GM21390 (cell line): ENCODE measurements at regions not wholly inside any gene's neighbourhood (a gene's known extent, or its start where the extent isn't known, plus 50 kb on each side); places are given as distances from the start of the nearest gene placed in this dataset.

Source experiments
- ATAC-seq: cut with Tn5 transposase; IDR thresholded peaks from one replicate; pipeline ENCODE4 v1.9.1; 2021; ENCODE audit not compliant: unreplicated experiment

DNA sequence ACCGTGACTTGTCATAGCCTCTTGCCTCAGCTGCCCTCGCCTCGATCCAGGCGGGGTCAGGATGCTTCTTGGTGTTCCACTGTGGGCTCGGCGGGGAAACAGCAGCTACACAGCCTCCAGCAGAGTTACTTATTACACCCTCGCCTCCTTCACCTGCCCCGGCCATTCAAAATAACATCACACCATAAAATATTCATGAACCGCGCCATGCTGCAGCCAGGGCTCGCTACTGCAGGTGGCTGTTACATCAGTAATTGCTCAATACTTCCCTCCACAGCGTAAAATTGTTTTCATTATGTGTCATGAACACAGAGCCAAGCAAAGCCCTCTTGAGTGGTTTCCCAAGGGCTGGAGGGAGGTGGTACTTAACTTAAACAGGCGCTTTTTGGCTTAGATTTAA, 241.5 kb upstream of the SP8 start:
- ATAC-seq: no peak

- ATAC-seq: no peak
Measured at GRCh38 chr7:21028599-21028998, 241.9 kb upstream of the SP8 start.

DNA sequence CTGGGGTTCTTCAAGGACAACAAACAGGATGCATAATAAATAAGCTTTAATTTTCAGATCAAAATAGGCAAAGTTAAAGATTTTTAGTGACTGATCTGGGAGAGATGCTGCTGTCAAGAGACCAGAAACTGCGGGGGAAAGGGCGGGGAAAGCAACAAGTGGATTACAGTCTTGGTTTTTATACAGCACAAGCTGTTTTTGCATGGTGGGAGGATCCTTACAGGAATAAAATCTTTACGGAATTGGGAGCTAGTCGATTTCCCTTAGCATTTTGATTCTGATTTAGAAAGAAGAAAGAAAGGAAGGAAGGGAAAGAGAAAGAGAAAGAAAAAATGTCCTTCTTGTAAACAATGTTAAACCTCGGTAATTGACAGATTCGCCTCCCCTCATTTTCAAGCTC, 242.3 kb upstream of the SP8 start:
- ATAC-seq: no peak

GRCh38 chr7:21030237-21030871, 243.7 kb upstream of the SP8 start:
- no peak for ATAC-seq

DNA sequence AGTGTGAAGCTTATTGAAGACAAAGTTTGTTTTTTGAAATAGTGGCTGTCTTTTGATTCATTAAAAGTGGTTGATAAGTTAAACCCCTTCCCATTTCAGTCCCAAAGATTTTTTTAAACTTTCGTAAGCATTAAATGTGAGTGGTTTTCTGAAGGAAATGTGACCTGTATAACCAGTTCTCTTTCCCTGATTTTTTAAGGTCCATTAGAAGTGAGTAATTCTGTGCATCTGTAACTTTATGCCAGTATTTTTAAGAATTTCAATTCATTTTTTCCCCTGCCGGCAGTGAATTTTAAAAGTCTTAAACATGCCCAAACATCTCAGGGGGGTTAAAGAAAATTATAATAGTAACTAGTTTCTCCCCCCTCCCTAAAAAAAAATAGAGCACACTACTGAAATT, 254.6 kb upstream of the SP8 start:
- no peak for ATAC-seq

- ATAC-seq: no peak
Measured at GRCh38 chr7:21041666-21042065, 255.0 kb upstream of the SP8 start.

GRCh38 chr7:21044384-21044783, 257.7 kb upstream of the SP8 start:
- no peak for ATAC-seq

GRCh38 chr7:21044913-21045568, 258.4 kb upstream of the SP8 start:
- no peak for ATAC-seq

DNA sequence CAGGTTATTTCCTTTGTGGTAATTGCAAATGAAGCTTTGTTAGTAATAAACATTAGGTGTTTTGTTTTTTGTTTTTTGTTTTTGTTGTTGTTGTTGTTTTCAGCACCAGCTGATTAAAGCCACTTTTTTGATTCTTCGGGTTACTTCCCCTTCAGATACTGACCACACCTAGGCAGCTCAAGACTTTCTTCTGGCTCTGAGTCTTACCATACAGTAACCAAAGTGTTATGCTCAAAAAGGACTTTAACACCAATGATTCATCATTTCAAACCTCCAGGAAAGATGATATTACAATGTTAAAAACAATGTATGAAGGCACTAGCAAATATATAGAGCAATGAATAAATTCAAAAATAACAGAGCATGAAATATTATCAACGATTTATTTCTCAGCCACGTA, 265.2 kb upstream of the SP8 start:
- no peak for ATAC-seq

GRCh38 chr7:21054427-21055112, 267.9 kb upstream of the SP8 start:
- ATAC-seq: no peak

GRCh38 chr7:21059069-21059468, 272.4 kb upstream of the SP8 start:
- no peak for ATAC-seq

DNA sequence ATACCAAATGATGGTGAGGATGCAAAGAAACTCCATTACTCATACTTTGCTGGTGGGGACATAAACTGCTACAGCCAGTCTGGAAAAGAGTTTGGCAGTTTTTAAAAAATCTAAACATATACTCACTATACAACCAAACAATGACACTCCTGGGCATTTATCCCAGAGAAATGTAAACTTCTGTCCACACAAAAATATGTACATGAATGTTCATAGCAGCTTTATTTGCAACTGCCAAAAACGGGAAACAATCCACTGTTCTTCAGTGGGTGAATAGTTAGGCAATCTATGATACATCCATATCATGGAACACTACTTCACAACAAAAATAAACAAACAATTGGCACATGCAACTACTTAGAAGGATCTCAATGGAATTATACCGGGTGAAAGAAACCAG, 276.4 kb upstream of the SP8 start:
- no peak for ATAC-seq

DNA sequence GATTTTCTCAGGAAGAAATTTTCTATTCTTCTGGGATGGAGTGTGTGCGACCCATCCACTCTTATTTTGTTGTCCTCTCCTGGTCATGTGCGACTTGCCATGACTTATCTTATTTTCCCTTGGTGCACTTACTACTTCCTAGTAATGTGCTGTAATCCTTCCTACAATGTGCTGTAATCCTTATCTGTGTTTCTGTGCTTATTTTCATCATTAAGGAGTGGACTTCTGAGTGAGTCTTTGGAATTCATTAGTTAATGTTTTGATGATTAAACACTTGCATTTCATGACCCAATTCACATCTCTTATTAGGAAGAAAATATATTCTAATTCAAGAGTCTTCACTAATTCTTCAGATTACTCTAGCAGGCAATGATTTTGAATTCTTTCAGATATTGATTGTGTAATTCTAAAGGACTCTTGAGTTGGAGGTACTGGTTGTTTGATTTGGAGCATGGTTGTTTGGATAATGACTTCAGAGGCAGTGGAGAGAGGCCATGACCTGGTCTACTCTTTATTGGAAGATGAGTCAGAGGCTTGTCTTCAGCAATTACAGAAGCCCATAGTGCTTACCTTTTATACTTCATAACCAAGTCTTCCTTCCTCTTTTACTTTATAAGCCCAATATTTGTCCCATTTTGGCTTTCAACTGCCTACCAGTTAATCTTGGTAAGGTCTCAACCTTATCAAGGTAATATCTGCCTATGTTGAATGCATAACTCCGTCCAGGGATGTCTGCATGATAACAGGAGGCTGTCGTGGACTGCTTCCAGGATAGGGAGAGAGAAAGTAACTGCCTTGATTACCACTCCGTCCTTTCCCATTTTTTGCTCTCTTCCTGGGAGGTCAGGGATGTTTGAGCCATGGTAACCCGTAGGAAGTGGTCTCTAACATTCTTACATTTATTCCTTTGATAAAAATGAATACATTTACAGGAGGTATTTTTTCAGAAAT, 278.3 kb upstream of the SP8 start:
- no peak for ATAC-seq

DNA sequence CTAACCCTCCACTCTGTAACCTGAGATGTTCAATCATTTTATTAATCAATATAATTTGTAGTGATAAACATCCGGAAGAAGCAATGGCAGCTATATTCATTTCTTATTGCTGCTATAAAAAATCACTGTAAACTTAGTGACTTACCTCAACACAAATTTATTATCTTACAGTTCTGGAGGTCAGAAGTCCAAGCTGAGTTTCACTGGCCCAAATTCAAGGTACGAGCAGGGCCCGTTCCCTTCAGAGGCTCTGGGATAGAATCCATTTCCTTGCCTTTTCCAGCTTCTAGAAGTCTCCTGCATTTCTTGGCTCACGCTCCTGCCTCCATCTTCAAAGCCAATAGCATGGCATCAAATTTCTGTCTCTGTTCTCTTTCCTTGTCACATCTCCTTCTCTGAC, 279.5 kb upstream of the SP8 start:
- ATAC-seq: no peak

DNA sequence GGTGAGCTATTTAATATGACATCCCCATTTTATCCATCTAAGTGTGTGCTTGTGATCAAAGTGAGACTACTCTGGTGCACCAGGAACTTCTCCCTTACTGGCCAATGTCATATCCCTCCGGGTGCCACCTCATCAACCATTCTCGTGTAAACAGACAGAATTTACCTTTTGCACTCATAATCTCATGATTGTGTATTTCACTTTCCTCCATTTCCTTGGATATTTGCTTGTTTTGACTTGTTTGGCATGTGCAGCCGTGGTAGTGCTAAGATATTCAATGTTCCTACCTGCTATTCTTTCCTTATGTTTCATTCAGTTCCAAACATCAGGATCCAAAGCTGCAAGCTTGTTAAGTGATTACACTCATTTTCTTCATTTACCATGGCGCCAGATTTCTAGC, 280.5 kb upstream of the SP8 start:
- ATAC-seq: no peak

GRCh38 chr7:21070571-21071090, 283.9 kb upstream of the SP8 start:
- no peak for ATAC-seq

GRCh38 chr7:21071561-21072501, 285.1 kb upstream of the SP8 start:
- ATAC-seq: no peak

DNA sequence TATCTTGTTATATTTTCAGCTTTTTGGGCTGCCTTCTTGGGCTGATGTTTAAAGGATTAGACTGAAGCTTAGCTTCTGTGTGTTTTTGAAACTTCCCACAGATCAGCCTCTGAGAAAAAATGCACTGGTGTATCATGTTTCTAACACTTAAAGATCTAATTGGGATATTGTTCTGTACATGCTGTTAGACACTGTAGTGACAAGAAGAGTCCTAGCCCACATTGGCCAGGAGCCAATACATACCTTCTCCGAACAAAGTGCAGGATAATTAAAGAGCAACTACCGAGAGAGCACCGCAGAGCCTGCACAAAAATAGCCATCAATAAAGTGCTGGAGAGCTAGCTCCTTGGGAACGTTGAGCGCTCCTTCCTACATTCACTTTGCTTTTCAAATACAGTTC, 289.4 kb upstream of the SP8 start:
- ATAC-seq: no peak

DNA sequence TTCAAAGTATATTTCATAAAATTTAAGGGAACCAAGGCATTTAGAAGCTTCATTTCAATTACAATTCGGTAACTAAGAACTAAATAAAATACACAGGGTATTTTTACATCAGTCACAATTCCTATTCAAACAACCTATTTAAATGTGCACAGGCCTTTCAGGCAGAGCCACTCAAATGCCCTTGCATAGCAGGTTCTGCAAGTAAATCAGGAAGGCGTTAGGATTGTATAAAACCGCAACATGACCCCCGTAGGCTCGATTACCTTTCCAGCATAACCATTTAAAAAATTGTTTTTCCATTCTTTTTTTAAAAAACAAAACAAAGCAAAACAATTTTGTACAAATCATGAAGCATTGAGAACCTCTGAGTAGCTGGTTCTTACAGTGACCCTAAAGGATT, 289.9 kb upstream of the SP8 start:
- ATAC-seq: no peak

- ATAC-seq: no peak
Measured at GRCh38 chr7:21077602-21078001, 290.9 kb upstream of the SP8 start.
